ENCODE measurements at regions not wholly inside any gene's neighbourhood (a gene's known extent, or its start where the extent isn't known, plus 50 kb on each side); places are given as distances from the start of the nearest gene placed in this dataset.

- no peak for FAIRE-seq
- TF ChIP-seq FOS (IDR thresholded peaks at IDR 0.05; ENCODE audit: borderline replicate concordance, insufficient read depth, low read length) (no peak), MAX (IDR thresholded peaks at IDR 0.05; ENCODE audit: insufficient read depth, insufficient read length) (no peak), GATA2 (IDR thresholded peaks at IDR 0.05; ENCODE audit: insufficient read depth, insufficient read length, low read depth, low read length) (no peak), JUN (IDR thresholded peaks at IDR 0.05; ENCODE audit: borderline replicate concordance, insufficient read depth, insufficient read length, low read depth) (no peak), MYC (IDR thresholded peaks at IDR 0.05; ENCODE audit: low read depth, low read length) (no peak), POLR2AphosphoS5 (IDR thresholded peaks at IDR 0.05; ENCODE audit: insufficient read depth, low read depth, low read length) (no peak), EZH2 (IDR thresholded peaks at IDR 0.05; ENCODE audit: borderline replicate concordance, low read depth, low read length, severe bottlenecking) (no peak), CTCF (IDR thresholded peaks at IDR 0.05; ENCODE audit: extremely low read depth in 1 of 2, insufficient read depth in 1 of 2, low read depth in 1 of 2, low read length in 2 of 2) (no peak), POLR2A (IDR thresholded peaks at IDR 0.05; ENCODE audit: low read depth, low read length) (no peak)
- CTCF ChIA-PET: interaction anchor here (1.0 to 1.1 kb wide), 2 partner anchors 238 kb away, joined by 3 read pairs; no protein-coding TSS in a partner anchor
These were observed 70.2 kb upstream of the OSBPL3 start for GRCh38 chr7:25050223-25050622.

More at GRCh38 chr7:25050223-25050622, 70.2 kb upstream of the OSBPL3 start:
- no peaks in the 10 kb centered on the region for H3K36me3 ChIP-seq (ENCODE audit: control insufficient read depth in 2 of 2, extremely low read depth in 1 of 2, insufficient read depth in 2 of 2, low read length in 2 of 2)
- H3K9me1 ChIP-seq (replicated peaks; ENCODE audit: control insufficient read depth, extremely low read depth, insufficient read depth, low read length): no peaks in the 10 kb centered on the region
- H4K20me1 ChIP-seq (replicated peaks; ENCODE audit: control insufficient read depth, extremely low read depth, insufficient read depth, low read length): no peaks in the 10 kb centered on the region
- H3K27me3 ChIP-seq (ENCODE audit: control insufficient read depth in 2 of 2, insufficient read depth in 2 of 2, low read length in 2 of 2): peaks cover 0 to 1% of the 10 kb centered on the region in 2 experiments
- no peak overlapping the region for H3K4me3 ChIP-seq (replicated peaks in 1 of 3; ENCODE audit: insufficient read depth in 1 of 3, low read depth in 1 of 3, low read length in 3 of 3)
- dilution Hi-C loops (cut with MboI; ENCODE audit: extremely low pct_ligation_motif_present, low sequenced_read_pairs): no loop called here
- H3K79me2 ChIP-seq (ENCODE audit: control insufficient read depth, insufficient read depth, low read length): no peaks in the 10 kb centered on the region
- no peaks in the 10 kb centered on the region for H3K9me3 ChIP-seq (replicated peaks; ENCODE audit: control insufficient read depth, insufficient read depth, low read length)
- BruUV-seq (replicated peaks): no TSS peak
- no peak overlapping the region for H3K9ac ChIP-seq (replicated peaks; ENCODE audit: extremely low read depth, insufficient read depth, low read length)
- no peak overlapping the region for H2AFZ ChIP-seq (ENCODE audit: low read depth, low read length)
- POLR2A ChIA-PET: no interaction called here
- no peak for DNase-seq (ENCODE audit: low read depth, low spot score)
- H3K4me2 ChIP-seq (ENCODE audit: insufficient read depth, low read length): no peak overlapping the region
- intact Hi-C loops (cut with micrococcal nuclease): no loop called here
- H3K27ac ChIP-seq (ENCODE audit: insufficient read depth, low read depth, low read length): no peak overlapping the region
- no peaks in the 10 kb centered on the region for H3K4me1 ChIP-seq (ENCODE audit: control insufficient read depth, extremely low read depth, insufficient read depth, low read length)

Data from endothelial cell of umbilical vein (primary cell).